Nephron (organoid): ENCODE measurements at regions not wholly inside any gene's neighbourhood (a gene's known extent, or its start where the extent isn't known, plus 50 kb on each side); places are given as distances from the start of the nearest gene placed in this dataset.
A peak's percentile ranks its signal among the peaks of the same experiment; 100 is the strongest.

Experiments
- H3K27ac Mint-ChIP-seq, 3 experiments: 2 replicates each; pipeline ENCODE4 v1.8.0; 2020; ENCODE audit warnings: mixed read lengths in 3 of 3, mild to moderate bottlenecking in 2 of 3, moderate library complexity in 1 of 3
- H3K27me3 Mint-ChIP-seq: 2 replicates; pipeline ENCODE4 v1.8.0; 2021; ENCODE audit warnings: low read depth, mild to moderate bottlenecking, moderate library complexity, mixed read lengths
- H3K36me3 Mint-ChIP-seq: 2 replicates; pipeline ENCODE4 v1.8.0; 2020; ENCODE audit warnings: low read depth, mixed read lengths
- H3K4me1 Mint-ChIP-seq: 2 replicates; pipeline ENCODE4 v1.8.0; 2020; ENCODE audit warnings: mixed read lengths
- H3K4me3 Mint-ChIP-seq, 3 experiments: 2 replicates each; pipeline ENCODE4 v1.8.0; 2020; ENCODE audit warnings: mild to moderate bottlenecking in 3 of 3, mixed read lengths in 3 of 3, moderate library complexity in 2 of 3
- H3K9me3 Mint-ChIP-seq: 2 replicates; pipeline ENCODE4 v1.8.0; 2020; ENCODE audit warnings: mixed read lengths
- CTCF ChIP-seq, 3 experiments: fragments of 200-600 bp; sonication (generic); IDR thresholded peaks; one replicate each; pipeline ENCODE4 v1.5.0; 2021; ENCODE audit warnings: antibody characterized with exemption in 3 of 3; ENCODE audit not compliant: unreplicated experiment in 3 of 3

- H3K9me3 Mint-ChIP-seq: no peaks in the 10 kb centered on the region
- H3K27ac Mint-ChIP-seq: peak overlapping the region; percentile 73 to 92 (median 77)
- no peak overlapping the region for H3K4me3 Mint-ChIP-seq
- no peaks in the 10 kb centered on the region for H3K36me3 Mint-ChIP-seq
- peaks cover 12% of the 10 kb centered on the region for H3K4me1 Mint-ChIP-seq
- peaks cover 3% of the 10 kb centered on the region for H3K27me3 Mint-ChIP-seq
- no peak for TF ChIP-seq CTCF (IDR thresholded peaks at IDR 0.05; ENCODE audit: unreplicated experiment in 3 of 3)
Observed at GRCh38 chr22:35205961-35206360, 51.3 kb upstream of the HMGXB4 start.

- Mint-ChIP-seq H3K36me3 (no peaks in the 10 kb centered on the region), H3K9me3 (no peaks in the 10 kb centered on the region), H3K27ac (no peak overlapping the region), H3K27me3 (peaks cover 6% of the 10 kb centered on the region), H3K4me3 (no peak overlapping the region), H3K4me1 (peaks cover 14% of the 10 kb centered on the region)
- no peak for TF ChIP-seq CTCF (IDR thresholded peaks at IDR 0.05; ENCODE audit: unreplicated experiment in 3 of 3)
Observed at GRCh38 chr22:35206889-35207288, 50.4 kb upstream of the HMGXB4 start.
